HG03175 (cell line): ENCODE measurements at regions not wholly inside any gene's neighbourhood (a gene's known extent, or its start where the extent isn't known, plus 50 kb on each side); places are given as distances from the start of the nearest gene placed in this dataset.

Experiments used
- ATAC-seq: cut with Tn5 transposase; IDR thresholded peaks from one replicate; pipeline ENCODE4 v1.9.1; 2021; ENCODE audit warnings: mild to moderate bottlenecking, moderate library complexity; ENCODE audit not compliant: unreplicated experiment

- ATAC-seq, result no peak
These were observed 173.8 kb upstream of the TLE3 start for GRCh38 chr15:70271422-70272088.

- no peak for ATAC-seq
These were observed 173.0 kb upstream of the TLE3 start for GRCh38 chr15:70270752-70271111.

GRCh38 chr15:70269991-70270751 is 172.5 kb upstream of the TLE3 start:
- no peak for ATAC-seq

- no peak for ATAC-seq
These were observed 171.7 kb upstream of the TLE3 start for GRCh38 chr15:70269311-70269911.

GRCh38 chr15:70268698-70269251 is 171.1 kb upstream of the TLE3 start:
- ATAC-seq, result peak; percentile 36

GRCh38 chr15:70267879-70268278 is 170.2 kb upstream of the TLE3 start:
- ATAC-seq, result no peak

GRCh38 chr15:70267306-70267705 is 169.6 kb upstream of the TLE3 start:
- ATAC-seq, result no peak

GRCh38 chr15:70266412-70267121 is 168.8 kb upstream of the TLE3 start:
- no peak for ATAC-seq

- no peak for ATAC-seq
These were observed 168.3 kb upstream of the TLE3 start for GRCh38 chr15:70265986-70266385.

- ATAC-seq, result no peak
These were observed 167.8 kb upstream of the TLE3 start for GRCh38 chr15:70265466-70265978.

GRCh38 chr15:70264738-70265465 is 167.2 kb upstream of the TLE3 start:
- no peak for ATAC-seq

- no peak for ATAC-seq
These were observed 166.4 kb upstream of the TLE3 start for GRCh38 chr15:70264014-70264582.

GRCh38 chr15:70262591-70263274 is 165.0 kb upstream of the TLE3 start:
- no peak for ATAC-seq

- no peak for ATAC-seq
These were observed 164.5 kb upstream of the TLE3 start for GRCh38 chr15:70262171-70262570.

- no peak for ATAC-seq
These were observed 163.4 kb upstream of the TLE3 start for GRCh38 chr15:70261083-70261482.

- no peak for ATAC-seq
These were observed 162.9 kb upstream of the TLE3 start for GRCh38 chr15:70260580-70260979.

- ATAC-seq, result no peak
These were observed 162.2 kb upstream of the TLE3 start for GRCh38 chr15:70259640-70260508.

GRCh38 chr15:70259028-70259424 is 161.3 kb upstream of the TLE3 start:
- no peak for ATAC-seq
